ENCODE measurements at regions not wholly inside any gene's neighbourhood (a gene's known extent, or its start where the extent isn't known, plus 50 kb on each side); places are given as distances from the start of the nearest gene placed in this dataset.

GRCh38 chr6:122265755-122266154 lies 133.7 kb upstream of the HSF2 start:
- no peaks in the 10 kb centered on the region for H3K36me3 ChIP-seq (ENCODE audit: insufficient read depth, low read length)
- no peak overlapping the region for H3K9ac ChIP-seq (ENCODE audit: low read length)

GRCh38 chr6:122268394-122268793 lies 131.1 kb upstream of the HSF2 start:
- no peaks in the 10 kb centered on the region for H3F3A ChIP-seq (ENCODE audit: insufficient read depth, low read length, poor library complexity, severe bottlenecking)
- no peak overlapping the region for H2AFZ ChIP-seq (ENCODE audit: low read depth, low read length)
- H4K20me1 ChIP-seq (ENCODE audit: insufficient read depth), result no peaks in the 10 kb centered on the region
- no peaks in the 10 kb centered on the region for H3K27me3 ChIP-seq (ENCODE audit: insufficient read depth, low read depth, low read length)
- no peak overlapping the region for H3K4me3 ChIP-seq (ENCODE audit: low read length)
- no peaks in the 10 kb centered on the region for H3K9me2 ChIP-seq (ENCODE audit: insufficient read depth, low read length)
- no peaks in the 10 kb centered on the region for H3K79me2 ChIP-seq (replicated peaks; ENCODE audit: insufficient read depth, low read length)
- H3K27ac ChIP-seq (ENCODE audit: low read length), result no peak overlapping the region
- no peak overlapping the region for H3K9ac ChIP-seq (ENCODE audit: low read length)
- no peaks in the 10 kb centered on the region for H3K36me3 ChIP-seq (ENCODE audit: insufficient read depth, low read length)
- H3K4me2 ChIP-seq (ENCODE audit: low read length), result no peak overlapping the region
- H3K9me3 ChIP-seq (ENCODE audit: low read length), result no peaks in the 10 kb centered on the region
- TF ChIP-seq REST (IDR thresholded peaks at IDR 0.05; ENCODE audit: borderline replicate concordance) (no peak), EZH2 (IDR thresholded peaks at IDR 0.05; ENCODE audit: borderline replicate concordance, insufficient read depth, low read length, poor library complexity, severe bottlenecking) (no peak), SMC3 (conservative IDR thresholded peaks at IDR 0.05; ENCODE audit: poor library complexity) (no peak), CTCF (IDR thresholded peaks at IDR 0.05; ENCODE audit: poor library complexity, severe bottlenecking) (no peak), POLR2AphosphoS5 (IDR thresholded peaks at IDR 0.05) (no peak), RAD21 (conservative IDR thresholded peaks at IDR 0.05) (no peak), MXI1 (conservative IDR thresholded peaks at IDR 0.05; ENCODE audit: poor library complexity, severe bottlenecking) (no peak)

More at GRCh38 chr6:122265755-122266154, 133.7 kb upstream of the HSF2 start:
- no peak overlapping the region for H3K27ac ChIP-seq (ENCODE audit: low read length)
- H3K4me3 ChIP-seq (ENCODE audit: low read length), result no peak overlapping the region
- H3K4me2 ChIP-seq (ENCODE audit: low read length), result no peak overlapping the region
- H3K27me3 ChIP-seq (ENCODE audit: insufficient read depth, low read depth, low read length), result no peaks in the 10 kb centered on the region
- TF ChIP-seq EZH2 (IDR thresholded peaks at IDR 0.05; ENCODE audit: borderline replicate concordance, insufficient read depth, low read length, poor library complexity, severe bottlenecking) (no peak), EP300 (conservative IDR thresholded peaks at IDR 0.05; ENCODE audit: poor library complexity, severe bottlenecking) (no peak), TAF1 (IDR thresholded peaks at IDR 0.05; ENCODE audit: low read depth) (no peak), RAD21 (conservative IDR thresholded peaks at IDR 0.05) (no peak), MXI1 (conservative IDR thresholded peaks at IDR 0.05; ENCODE audit: poor library complexity, severe bottlenecking) (no peak), POLR2AphosphoS5 (IDR thresholded peaks at IDR 0.05) (no peak), REST (IDR thresholded peaks at IDR 0.05; ENCODE audit: borderline replicate concordance) (no peak), SMC3 (conservative IDR thresholded peaks at IDR 0.05; ENCODE audit: poor library complexity) (no peak), CTCF (IDR thresholded peaks at IDR 0.05; ENCODE audit: poor library complexity, severe bottlenecking) (no peak)
- H2AFZ ChIP-seq (ENCODE audit: low read depth, low read length), result no peak overlapping the region
- H3F3A ChIP-seq (ENCODE audit: insufficient read depth, low read length, poor library complexity, severe bottlenecking), result no peaks in the 10 kb centered on the region
- no peaks in the 10 kb centered on the region for H3K79me2 ChIP-seq (replicated peaks; ENCODE audit: insufficient read depth, low read length)
- H3K9me3 ChIP-seq (ENCODE audit: low read length), result no peaks in the 10 kb centered on the region
- H3K9me2 ChIP-seq (ENCODE audit: insufficient read depth, low read length), result no peaks in the 10 kb centered on the region
- no peaks in the 10 kb centered on the region for H4K20me1 ChIP-seq (ENCODE audit: insufficient read depth)
